ENCODE measurements at regions not wholly inside any gene's neighbourhood (a gene's known extent, or its start where the extent isn't known, plus 50 kb on each side); places are given as distances from the start of the nearest gene placed in this dataset.
A peak's percentile ranks its signal among the peaks of the same experiment; 100 is the strongest.

- no peak for DNase-seq
Measured at GRCh38 chr6:41429506-41430504, 94.4 kb downstream of the NCR2 start.

- DNase-seq: no peak
Measured at GRCh38 chr6:41430875-41431274, 95.5 kb downstream of the NCR2 start.

GRCh38 chr6:41432280-41432679, 96.9 kb downstream of the NCR2 start:
- no peak for DNase-seq

- no peak for DNase-seq
Measured at GRCh38 chr6:41434803-41435481, 99.5 kb downstream of the NCR2 start.

- DNase-seq: no peak
Measured at GRCh38 chr6:41437604-41438003, 102.2 kb downstream of the NCR2 start.

GRCh38 chr6:41438746-41439145, 103.3 kb downstream of the NCR2 start:
- DNase-seq: no peak

- peak; percentile 69 for DNase-seq
Measured at GRCh38 chr6:41439524-41440418, 104.4 kb downstream of the NCR2 start.

GRCh38 chr6:41440958-41441357, 105.2 kb upstream of the FOXP4 start:
- no peak for DNase-seq

GRCh38 chr6:41441598-41442351, 104.4 kb upstream of the FOXP4 start:
- no peak for DNase-seq

- no peak for DNase-seq
Measured at GRCh38 chr6:41442352-41442672, 103.9 kb upstream of the FOXP4 start.

- DNase-seq: no peak
Measured at GRCh38 chr6:41442800-41443501, 103.2 kb upstream of the FOXP4 start.

- DNase-seq: no peak
Measured at GRCh38 chr6:41443616-41444525, 102.3 kb upstream of the FOXP4 start.

- DNase-seq: no peak
Measured at GRCh38 chr6:41445261-41445660, 100.9 kb upstream of the FOXP4 start.

- DNase-seq: no peak
Measured at GRCh38 chr6:41446132-41446531, 100.0 kb upstream of the FOXP4 start.

GRCh38 chr6:41446907-41447545, 99.2 kb upstream of the FOXP4 start:
- DNase-seq: no peak

- DNase-seq: no peak
Measured at GRCh38 chr6:41448256-41448655, 97.9 kb upstream of the FOXP4 start.

- DNase-seq: no peak
Measured at GRCh38 chr6:41449399-41450245, 96.6 kb upstream of the FOXP4 start.

GRCh38 chr6:41450581-41450980, 95.6 kb upstream of the FOXP4 start:
- DNase-seq: no peak

- no peak for DNase-seq
Measured at GRCh38 chr6:41451039-41451438, 95.1 kb upstream of the FOXP4 start.
